Endodermal cell (in vitro differentiated cells): ENCODE measurements at regions not wholly inside any gene's neighbourhood (a gene's known extent, or its start where the extent isn't known, plus 50 kb on each side); places are given as distances from the start of the nearest gene placed in this dataset.
"Not testable (repeated sequence)": the region's sequence is repeated elsewhere in the genome, so short reads cannot be mapped to it uniquely, and the experiment has no call there.

Source experiments
- DNase-seq: peaks from one replicate; pipeline ENCODE4 v3.0.0-alpha.2; 2017
- H3K27ac ChIP-seq: 2 replicates; pipeline ENCODE4 v1.5.1; 2013; ENCODE audit warnings: mild to moderate bottlenecking, low read depth, low read length, moderate library complexity
- H3K27me3 ChIP-seq: 2 replicates; pipeline ENCODE4 v1.6.1; 2013; ENCODE audit warnings: mild to moderate bottlenecking, low read length, moderate library complexity; ENCODE audit not compliant: insufficient read depth, control insufficient read depth, poor library complexity, severe bottlenecking
- H3K36me3 ChIP-seq: 2 replicates; pipeline ENCODE4 v1.7.0; 2013; ENCODE audit warnings: mild to moderate bottlenecking, low read length, moderate library complexity; ENCODE audit not compliant: control insufficient read depth, insufficient read depth
- H3K4me1 ChIP-seq: one replicate; pipeline ENCODE4 v1.7.0; 2013; ENCODE audit warnings: low read length; ENCODE audit not compliant: control insufficient read depth, insufficient read depth
- H3K4me3 ChIP-seq: 2 replicates; pipeline ENCODE4 v1.5.1; 2013; ENCODE audit warnings: mild to moderate bottlenecking, low read length, moderate library complexity
- H3K9ac ChIP-seq: 2 replicates; pipeline ENCODE4 v1.6.1; 2013; ENCODE audit warnings: mild to moderate bottlenecking, low read length, moderate library complexity; ENCODE audit not compliant: poor library complexity, severe bottlenecking; ENCODE audit errors: extremely low read depth
- H3K9me3 ChIP-seq: 2 replicates; pipeline ENCODE4 v1.6.1; 2013; ENCODE audit warnings: mild to moderate bottlenecking, low read length, moderate library complexity; ENCODE audit not compliant: control insufficient read depth
- H3K27ac Mint-ChIP-seq: 2 replicates; pipeline ENCODE4 v1.8.0; 2020; ENCODE audit warnings: mixed read lengths
- H3K27me3 Mint-ChIP-seq: 2 replicates; pipeline ENCODE4 v1.8.0; 2021; ENCODE audit warnings: mild to moderate bottlenecking, mixed read lengths; ENCODE audit not compliant: insufficient read depth
- H3K36me3 Mint-ChIP-seq: 2 replicates; pipeline ENCODE4 v1.8.0; 2020; ENCODE audit warnings: low read depth, mixed read lengths
- H3K4me1 Mint-ChIP-seq: 2 replicates; pipeline ENCODE4 v1.8.0; 2020; ENCODE audit warnings: mixed read lengths
- H3K4me3 Mint-ChIP-seq: 2 replicates; pipeline ENCODE4 v1.8.0; 2020; ENCODE audit warnings: mild to moderate bottlenecking, moderate library complexity, mixed read lengths
- H3K9me3 Mint-ChIP-seq: 2 replicates; pipeline ENCODE4 v1.8.0; 2020; ENCODE audit warnings: mild to moderate bottlenecking, mixed read lengths
- CTCF ChIP-seq: fragments of 200-600 bp; sonication (generic); conservative IDR thresholded peaks from 2 replicates; pipeline ENCODE4 v1.5.0; 2021; ENCODE audit warnings: antibody characterized with exemption, mild to moderate bottlenecking
- WGBS, 2 experiments: methylation state at CpG; one replicate each; pipeline versions ENCODE4 v1.1.5 to v1.1.7; 2013; ENCODE audit warnings: missing lambda C conversion rate in 2 of 2, mixed read lengths in 1 of 2; ENCODE audit not compliant: insufficient coverage in 1 of 2, insufficient read length in 1 of 2; 5-methylcytosine and 5-hydroxymethylcytosine counted together

- no peaks in the 10 kb centered on the region for H3K4me1 Mint-ChIP-seq
- no peaks in the 10 kb centered on the region for H3K36me3 Mint-ChIP-seq
- Histone ChIP-seq H3K4me3 (no peak overlapping the region), H3K27ac (no peak overlapping the region), H3K9me3 (no peaks in the 10 kb centered on the region), H3K4me1 (no peaks in the 10 kb centered on the region), H3K27me3 (no peaks in the 10 kb centered on the region), H3K36me3 (no peaks in the 10 kb centered on the region), H3K9ac (no peak overlapping the region)
- H3K27me3 Mint-ChIP-seq: no peaks in the 10 kb centered on the region
- DNase-seq: no peak
- 72 to 93% methylated on average over 3 of the region's 3 CpGs for WGBS, 2 experiments
- peaks cover 2% of the 10 kb centered on the region for H3K9me3 Mint-ChIP-seq
- no peak for TF ChIP-seq CTCF
- H3K27ac Mint-ChIP-seq: no peak overlapping the region
- H3K4me3 Mint-ChIP-seq: no peak overlapping the region
Observed at GRCh38 chr7:80999100-80999499, 80.2 kb upstream of the SEMA3C start.

- H3K9me3 ChIP-seq: no peaks in the 10 kb centered on the region
- Mint-ChIP-seq H3K27ac (no peak overlapping the region), H3K27me3 (no peaks in the 10 kb centered on the region), H3K4me1 (no peaks in the 10 kb centered on the region), H3K4me3 (no peak overlapping the region), H3K9me3 (peaks cover 3% of the 10 kb centered on the region), H3K36me3 (no peaks in the 10 kb centered on the region)
- no peaks in the 10 kb centered on the region for H3K4me1 ChIP-seq
- WGBS, 2 experiments: 91% methylated on average over 6 to 7 of the region's 7 CpGs
- H3K27ac ChIP-seq: no peak overlapping the region
- no peaks in the 10 kb centered on the region for H3K36me3 ChIP-seq
- no peak for TF ChIP-seq CTCF
- DNase-seq: no peak
- no peak overlapping the region for H3K4me3 ChIP-seq
- H3K27me3 ChIP-seq: no peaks in the 10 kb centered on the region
- no peak overlapping the region for H3K9ac ChIP-seq
Observed at GRCh38 chr7:80997841-80998240, 79.0 kb upstream of the SEMA3C start.

GRCh38 chr7:80996236-80996635 lies 77.4 kb upstream of the SEMA3C start:
- not testable (repeated sequence) for H3K27ac Mint-ChIP-seq, H3K4me1 ChIP-seq, H3K4me1 Mint-ChIP-seq, DNase-seq, H3K36me3 ChIP-seq, H3K4me3 Mint-ChIP-seq, H3K27me3 Mint-ChIP-seq, H3K9me3 Mint-ChIP-seq, H3K27me3 ChIP-seq, H3K36me3 Mint-ChIP-seq, H3K27ac ChIP-seq, H3K9ac ChIP-seq, H3K4me3 ChIP-seq, H3K9me3 ChIP-seq
- WGBS, 2 experiments: 86 to 93% methylated on average over 1 to 2 of the region's 2 CpGs

GRCh38 chr7:80991654-80992053 lies 72.8 kb upstream of the SEMA3C start:
- Histone ChIP-seq H3K4me3 (no peak overlapping the region), H3K27me3 (no peaks in the 10 kb centered on the region), H3K4me1 (no peaks in the 10 kb centered on the region), H3K36me3 (no peaks in the 10 kb centered on the region), H3K9ac (no peak overlapping the region), H3K9me3 (no peaks in the 10 kb centered on the region), H3K27ac (no peak overlapping the region)
- no peaks in the 10 kb centered on the region for H3K36me3 Mint-ChIP-seq
- H3K27ac Mint-ChIP-seq: no peak overlapping the region
- peaks cover 3% of the 10 kb centered on the region for H3K9me3 Mint-ChIP-seq
- no peaks in the 10 kb centered on the region for H3K4me1 Mint-ChIP-seq
- 75 to 86% methylated on average over 4 to 5 of the region's 5 CpGs for WGBS, 2 experiments
- no peak for TF ChIP-seq CTCF
- DNase-seq: no peak
- no peaks in the 10 kb centered on the region for H3K27me3 Mint-ChIP-seq
- H3K4me3 Mint-ChIP-seq: no peak overlapping the region
